ENCODE measurements at regions not wholly inside any gene's neighbourhood (a gene's known extent, or its start where the extent isn't known, plus 50 kb on each side); places are given as distances from the start of the nearest gene placed in this dataset.

- ChIA-PET CTCF (no interaction called here), RAD21 (ENCODE audit: unreplicated experiment) (no interaction called here), POLR2A (no interaction called here), SMC1A (ENCODE audit: uncharacterized antibody, unreplicated experiment) (no interaction called here)
- DNase-seq (ENCODE audit: low read depth, low spot score) (no peak), FAIRE-seq (no peak), ATAC-seq (no peak)
- 18% methylated on average over 3 of the region's 3 CpGs for WGBS (ENCODE audit: insufficient coverage, insufficient replicate concordance, low lambda C conversion rate, missing lambda C conversion rate)
- Histone ChIP-seq H3K4me2 (ENCODE audit: control insufficient read depth, insufficient read depth) (no peak overlapping the region), H3K27ac (ENCODE audit: control insufficient read depth, insufficient read depth) (no peak overlapping the region), H3K9ac (ENCODE audit: control insufficient read depth, insufficient read depth, low read length) (no peak overlapping the region), H3K36me3 (ENCODE audit: control insufficient read depth in 2 of 2, insufficient read depth in 2 of 2, low read length in 1 of 2) (no peaks in the 10 kb centered on the region), H3K9me3 (replicated peaks; ENCODE audit: control insufficient read depth, insufficient read depth, low read length) (no peaks in the 10 kb centered on the region; the same call in 2 of the 3 replicates), H2AFZ (ENCODE audit: control insufficient read depth, low read depth, low read length) (no peak overlapping the region), H3K79me2 (ENCODE audit: control insufficient read depth, insufficient read depth, low read length) (no peaks in the 10 kb centered on the region), H4K20me1 (ENCODE audit: control insufficient read depth, insufficient read depth) (no peaks in the 10 kb centered on the region), H3K4me3 (no peak overlapping the region), H3K27me3 (replicated peaks in 1 of 2; ENCODE audit: control insufficient read depth in 2 of 2, insufficient read depth in 2 of 2, low read length in 1 of 2) (no peaks in the 10 kb centered on the region), H3K4me1 (ENCODE audit: control insufficient read depth, insufficient read depth, low read length) (no peaks in the 10 kb centered on the region)
- TF ChIP-seq SREBF2 (IDR thresholded peaks at IDR 0.05; ENCODE audit: low read length) (no peak), BRCA1 (IDR thresholded peaks at IDR 0.05; ENCODE audit: low read depth, low read length) (no peak), EGR1 (IDR thresholded peaks at IDR 0.05; ENCODE audit: borderline replicate concordance in 1 of 2, low read depth in 2 of 2, low read length in 2 of 2) (no peak), NRF1 (conservative IDR thresholded peaks at IDR 0.05; ENCODE audit: low read depth, low read length) (no peak), FOXK2 (IDR thresholded peaks at IDR 0.05) (no peak), NFYA (IDR thresholded peaks at IDR 0.05; ENCODE audit: borderline replicate concordance, low read depth, low read length) (no peak), FOXM1 (IDR thresholded peaks at IDR 0.05; ENCODE audit: low read depth, low read length) (no peak), SMAD5 (IDR thresholded peaks at IDR 0.05; ENCODE audit: low read depth) (no peak), NFYB (IDR thresholded peaks at IDR 0.05; ENCODE audit: insufficient read depth, low read depth, low read length) (no peak), YBX1 (IDR thresholded peaks at IDR 0.05) (no peak), SUZ12 (IDR thresholded peaks at IDR 0.05; ENCODE audit: unreplicated experiment) (no peak), RAD51 (IDR thresholded peaks at IDR 0.05) (no peak), NBN (IDR thresholded peaks at IDR 0.05) (no peak), MEF2B (IDR thresholded peaks at IDR 0.05; ENCODE audit: partially characterized antibody, poor library complexity, severe bottlenecking) (no peak), EZH2 (IDR thresholded peaks at IDR 0.05; ENCODE audit: borderline replicate concordance, control insufficient read depth, low read depth, low read length) (no peak), RAD21 (IDR thresholded peaks at IDR 0.05; ENCODE audit: insufficient read depth, low read depth, low read length) (no peak)
- TF ChIP-seq, protein P1, sequence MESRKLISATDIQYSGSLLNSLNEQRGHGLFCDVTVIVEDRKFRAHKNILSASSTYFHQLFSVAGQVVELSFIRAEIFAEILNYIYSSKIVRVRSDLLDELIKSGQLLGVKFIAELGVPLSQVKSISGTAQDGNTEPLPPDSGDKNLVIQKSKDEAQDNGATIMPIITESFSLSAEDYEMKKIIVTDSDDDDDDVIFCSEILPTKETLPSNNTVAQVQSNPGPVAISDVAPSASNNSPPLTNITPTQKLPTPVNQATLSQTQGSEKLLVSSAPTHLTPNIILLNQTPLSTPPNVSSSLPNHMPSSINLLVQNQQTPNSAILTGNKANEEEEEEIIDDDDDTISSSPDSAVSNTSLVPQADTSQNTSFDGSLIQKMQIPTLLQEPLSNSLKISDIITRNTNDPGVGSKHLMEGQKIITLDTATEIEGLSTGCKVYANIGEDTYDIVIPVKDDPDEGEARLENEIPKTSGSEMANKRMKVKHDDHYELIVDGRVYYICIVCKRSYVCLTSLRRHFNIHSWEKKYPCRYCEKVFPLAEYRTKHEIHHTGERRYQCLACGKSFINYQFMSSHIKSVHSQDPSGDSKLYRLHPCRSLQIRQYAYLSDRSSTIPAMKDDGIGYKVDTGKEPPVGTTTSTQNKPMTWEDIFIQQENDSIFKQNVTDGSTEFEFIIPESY (IDR thresholded peaks at IDR 0.05), result no peak
- TF ChIP-seq, protein P2, sequence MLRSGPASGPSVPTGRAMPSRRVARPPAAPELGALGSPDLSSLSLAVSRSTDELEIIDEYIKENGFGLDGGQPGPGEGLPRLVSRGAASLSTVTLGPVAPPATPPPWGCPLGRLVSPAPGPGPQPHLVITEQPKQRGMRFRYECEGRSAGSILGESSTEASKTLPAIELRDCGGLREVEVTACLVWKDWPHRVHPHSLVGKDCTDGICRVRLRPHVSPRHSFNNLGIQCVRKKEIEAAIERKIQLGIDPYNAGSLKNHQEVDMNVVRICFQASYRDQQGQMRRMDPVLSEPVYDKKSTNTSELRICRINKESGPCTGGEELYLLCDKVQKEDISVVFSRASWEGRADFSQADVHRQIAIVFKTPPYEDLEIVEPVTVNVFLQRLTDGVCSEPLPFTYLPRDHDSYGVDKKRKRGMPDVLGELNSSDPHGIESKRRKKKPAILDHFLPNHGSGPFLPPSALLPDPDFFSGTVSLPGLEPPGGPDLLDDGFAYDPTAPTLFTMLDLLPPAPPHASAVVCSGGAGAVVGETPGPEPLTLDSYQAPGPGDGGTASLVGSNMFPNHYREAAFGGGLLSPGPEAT (IDR thresholded peaks at IDR 0.05; ENCODE audit: low read depth), result no peak
- intact Hi-C loops (cut with micrococcal nuclease; ENCODE audit: unreplicated experiment) (no loop called here), in situ Hi-C loops (cut with MboI) (no loop called here)
- no TSS peak for BruUV-seq (replicated peaks)
These were observed 322.7 kb downstream of the PTPRU start for GRCh38 chr1:29559056-29559455.
